Activated T-cell treated with anti-CD3 and anti-CD28 coated beads for 48 hours (primary cell): ENCODE measurements at regions not wholly inside any gene's neighbourhood (a gene's known extent, or its start where the extent isn't known, plus 50 kb on each side); places are given as distances from the start of the nearest gene placed in this dataset.
"Not testable (repeated sequence)": the region's sequence is repeated elsewhere in the genome, so short reads cannot be mapped to it uniquely, and the experiment has no call there.

Experiments
- DNase-seq: peaks from one replicate; pipeline ENCODE4 v3.0.0-alpha.2; 2020; ENCODE audit warnings: low read depth

- no peak for DNase-seq
Observed at GRCh38 chr5:68021916-68022315, 193.6 kb upstream of the PIK3R1 start.

- no peak for DNase-seq
Observed at GRCh38 chr5:68021227-68021626, 194.3 kb upstream of the PIK3R1 start.

GRCh38 chr5:68020461-68020969, 195.0 kb upstream of the PIK3R1 start:
- DNase-seq: not testable (repeated sequence)

GRCh38 chr5:68015381-68016302, 199.9 kb upstream of the PIK3R1 start:
- DNase-seq: no peak

- DNase-seq: no peak
Observed at GRCh38 chr5:68012831-68013230, 202.7 kb upstream of the PIK3R1 start.

GRCh38 chr5:68012429-68012828, 203.1 kb upstream of the PIK3R1 start:
- DNase-seq: no peak

- DNase-seq: no peak
Observed at GRCh38 chr5:68011801-68012200, 203.8 kb upstream of the PIK3R1 start.

GRCh38 chr5:68011259-68011760, 204.2 kb upstream of the PIK3R1 start:
- DNase-seq: no peak

- DNase-seq: no peak
Observed at GRCh38 chr5:68010740-68011139, 204.8 kb upstream of the PIK3R1 start.

GRCh38 chr5:68007451-68007850, 208.1 kb upstream of the PIK3R1 start:
- no peak for DNase-seq

GRCh38 chr5:68002836-68003235, 212.7 kb upstream of the PIK3R1 start:
- DNase-seq: no peak

- no peak for DNase-seq
Observed at GRCh38 chr5:68000805-68001204, 214.8 kb upstream of the PIK3R1 start.

GRCh38 chr5:67999391-67999790, 216.2 kb upstream of the PIK3R1 start:
- DNase-seq: no peak

GRCh38 chr5:67998709-67999261, 216.8 kb upstream of the PIK3R1 start:
- no peak for DNase-seq

GRCh38 chr5:67997892-67998457, 217.6 kb upstream of the PIK3R1 start:
- DNase-seq: no peak

- no peak for DNase-seq
Observed at GRCh38 chr5:67997148-67997547, 218.4 kb upstream of the PIK3R1 start.

GRCh38 chr5:67996596-67996995, 219.0 kb upstream of the PIK3R1 start:
- DNase-seq: no peak

- no peak for DNase-seq
Observed at GRCh38 chr5:67992923-67993322, 222.6 kb upstream of the PIK3R1 start.

- DNase-seq: no peak
Observed at GRCh38 chr5:67989456-67989855, 226.1 kb upstream of the PIK3R1 start.

GRCh38 chr5:67986761-67987160, 228.8 kb upstream of the PIK3R1 start:
- DNase-seq: no peak

GRCh38 chr5:67985686-67986387, 229.7 kb upstream of the PIK3R1 start:
- DNase-seq: no peak

GRCh38 chr5:67984546-67984945, 231.0 kb upstream of the PIK3R1 start:
- DNase-seq: no peak
